GM10248 (cell line): ENCODE measurements at regions not wholly inside any gene's neighbourhood (a gene's known extent, or its start where the extent isn't known, plus 50 kb on each side); places are given as distances from the start of the nearest gene placed in this dataset.
"Not testable (repeated sequence)": the region's sequence is repeated elsewhere in the genome, so short reads cannot be mapped to it uniquely, and the experiment has no call there.

ENCODE experiments used
- CTCF ChIA-PET: fragments of 300-600 bp; sonication (Branson Sonifier 250); formaldehyde crosslinking; extraction: SDS; loops from one replicate; lab custom pipeline; 2021; ENCODE audit warnings: antibody characterized with exemption; lab: Yijun Ruan, JAX
- POLR2A ChIA-PET: fragments of 350-650 bp; sonication (Branson Sonifier 250); formaldehyde crosslinking; extraction: SDS; loops from one replicate; lab custom pipeline; 2020; ENCODE audit warnings: antibody characterized with exemption; lab: Yijun Ruan, JAX
- DNase-seq: peaks from one replicate; pipeline ENCODE4 v3.0.0; 2012; ENCODE audit errors: extremely low spot score
- CTCF ChIP-seq: IDR thresholded peaks from 2 replicates; pipeline ENCODE4 v1.5.1; 2012; ENCODE audit warnings: mild to moderate bottlenecking, low read depth; ENCODE audit errors: extremely low read depth, missing control alignments, control extremely low read depth

- ChIA-PET CTCF (interaction anchor here (1.0 kb wide), 1 partner anchor 19 kb away, joined by 3 read pairs; no protein-coding TSS in a partner anchor), POLR2A (no interaction called here)
- TF ChIP-seq CTCF, result no peak
- DNase-seq, result no peak
These were observed 65.3 kb downstream of the CDO1 start for GRCh38 chr5:115751176-115751575.

GRCh38 chr5:115749016-115749415 lies 67.4 kb downstream of the CDO1 start:
- ChIA-PET CTCF (no interaction called here), POLR2A (no interaction called here)
- no peak for DNase-seq
- TF ChIP-seq CTCF, result no peak

GRCh38 chr5:115739245-115739644 lies 77.2 kb downstream of the CDO1 start:
- DNase-seq, POLR2A ChIA-PET: not testable (repeated sequence)
- CTCF ChIA-PET, result interaction anchor here (1.5 kb wide), 2 partner anchors 15 to 23 kb away, joined by 3 to 6 read pairs; no protein-coding TSS in a partner anchor

GRCh38 chr5:115738830-115739229 lies 77.6 kb downstream of the CDO1 start:
- no peak for DNase-seq
- no peak for TF ChIP-seq CTCF
- POLR2A ChIA-PET, result no interaction called here
- CTCF ChIA-PET, result interaction anchor here (1.5 kb wide), 1 partner anchor 22 kb away, joined by 3 read pairs; no protein-coding TSS in a partner anchor

GRCh38 chr5:115737452-115737851 lies 79.0 kb downstream of the CDO1 start:
- DNase-seq, result no peak
- no peak for TF ChIP-seq CTCF
- CTCF ChIA-PET, result no interaction called here
- POLR2A ChIA-PET, result no interaction called here

GRCh38 chr5:115736690-115737005 lies 79.8 kb downstream of the CDO1 start:
- CTCF ChIA-PET, result no interaction called here
- POLR2A ChIA-PET, result no interaction called here
- TF ChIP-seq CTCF, result no peak
- DNase-seq, result no peak

GRCh38 chr5:115736004-115736689 lies 80.3 kb downstream of the CDO1 start:
- CTCF ChIA-PET, result no interaction called here
- no peak for TF ChIP-seq CTCF
- DNase-seq, result no peak
- POLR2A ChIA-PET, result interaction anchor here (0.6 kb wide), 1 partner anchor 18 kb away, joined by 3 read pairs; no protein-coding TSS in a partner anchor
